Trophoblast cell (in vitro differentiated cells and primary cell): ENCODE measurements at regions not wholly inside any gene's neighbourhood (a gene's known extent, or its start where the extent isn't known, plus 50 kb on each side); places are given as distances from the start of the nearest gene placed in this dataset.

Source experiments
- DNase-seq, 2 donors: peaks; one replicate each; pipeline ENCODE4 v3.0.0-alpha.2; 2016
- H2AFZ ChIP-seq: 2 replicates; pipeline ENCODE4 v1.6.1; 2013; ENCODE audit warnings: low read length, moderate library complexity, mild to moderate bottlenecking; ENCODE audit not compliant: insufficient read depth, poor library complexity
- H2AK5ac ChIP-seq: 2 replicates; pipeline ENCODE4 v1.6.1; 2013; ENCODE audit warnings: mild to moderate bottlenecking, low read length
- H2BK120ac ChIP-seq: 2 replicates; pipeline ENCODE4 v1.6.1; 2013; ENCODE audit warnings: low read length, mild to moderate bottlenecking, moderate library complexity; ENCODE audit not compliant: insufficient read depth, poor library complexity
- H2BK12ac ChIP-seq: 2 replicates; pipeline ENCODE4 v1.6.1; 2013; ENCODE audit warnings: mild to moderate bottlenecking, low read length, moderate library complexity
- H2BK5ac ChIP-seq: 2 replicates; pipeline ENCODE4 v1.6.1; 2013; ENCODE audit warnings: low read length, low read depth, moderate library complexity, mild to moderate bottlenecking; ENCODE audit not compliant: poor library complexity
- H3K14ac ChIP-seq: 2 replicates; pipeline ENCODE4 v1.6.1; 2013; ENCODE audit warnings: mild to moderate bottlenecking, low read length
- H3K18ac ChIP-seq: 2 replicates; pipeline ENCODE4 v1.6.1; 2013; ENCODE audit warnings: mild to moderate bottlenecking, low read length
- H3K23ac ChIP-seq: 2 replicates; pipeline ENCODE4 v1.6.1; 2013; ENCODE audit warnings: low read length
- H3K27ac ChIP-seq: 2 replicates; pipeline ENCODE4 v1.5.1; 2013; ENCODE audit warnings: low read depth, mild to moderate bottlenecking, inconsistent platforms, low read length, moderate library complexity
- H3K27me3 ChIP-seq: 2 replicates; pipeline ENCODE4 v1.6.1; 2013; ENCODE audit warnings: inconsistent platforms, mild to moderate bottlenecking, low read length, moderate library complexity; ENCODE audit not compliant: insufficient read depth
- H3K36me3 ChIP-seq, 2 experiments: 1 replicate in 1 of 2; 2 replicates in 1 of 2; pipeline ENCODE4 v1.6.1; 2013; ENCODE audit warnings: low read length in 2 of 2, mild to moderate bottlenecking in 2 of 2, moderate library complexity in 1 of 2; ENCODE audit not compliant: insufficient read depth in 2 of 2, control insufficient read depth in 1 of 2
- H3K4ac ChIP-seq: 2 replicates; pipeline ENCODE4 v1.6.1; 2013; ENCODE audit warnings: low read depth, mild to moderate bottlenecking, low read length, moderate library complexity
- H3K4me1 ChIP-seq, 2 experiments: 1 replicate in 1 of 2; 2 replicates in 1 of 2; pipeline ENCODE4 v1.6.1; 2013; ENCODE audit warnings: low read length in 2 of 2, mild to moderate bottlenecking in 2 of 2, moderate library complexity in 1 of 2; ENCODE audit not compliant: insufficient read depth in 2 of 2, control insufficient read depth in 1 of 2
- H3K4me2 ChIP-seq: 2 replicates; pipeline ENCODE4 v1.6.1; 2013; ENCODE audit warnings: inconsistent platforms, mild to moderate bottlenecking, low read length, moderate library complexity
- H3K4me3 ChIP-seq: 2 replicates; pipeline ENCODE4 v1.5.1; 2013; ENCODE audit warnings: mild to moderate bottlenecking, low read depth, low read length, inconsistent platforms
- H3K79me1 ChIP-seq: one replicate; pipeline ENCODE4 v1.6.1; 2013; ENCODE audit warnings: low read length
- H3K79me2 ChIP-seq: 2 replicates; pipeline ENCODE4 v1.6.1; 2013; ENCODE audit warnings: low read length, mild to moderate bottlenecking; ENCODE audit not compliant: control insufficient read depth, insufficient read depth, poor library complexity
- H3K9ac ChIP-seq: 2 replicates; pipeline ENCODE4 v1.6.1; 2013; ENCODE audit warnings: mild to moderate bottlenecking, low read length
- H3K9me3 ChIP-seq: 2 replicates; pipeline ENCODE4 v1.6.1; 2013; ENCODE audit warnings: low read depth, mild to moderate bottlenecking, control low read depth, inconsistent platforms, low read length; ENCODE audit not compliant: insufficient read depth
- H4K12ac ChIP-seq: 2 replicates; pipeline ENCODE4 v1.6.1; 2013; ENCODE audit warnings: low read depth, mild to moderate bottlenecking, low read length, moderate library complexity
- H4K8ac ChIP-seq: 2 replicates; pipeline ENCODE4 v1.6.1; 2013; ENCODE audit warnings: low read depth, mild to moderate bottlenecking, low read length, moderate library complexity
- H4K91ac ChIP-seq: one replicate; pipeline ENCODE4 v1.6.1; 2013; ENCODE audit warnings: low read depth, mild to moderate bottlenecking, low read length, moderate library complexity
- WGBS: extraction: QIAGEN DNeasy Blood & Tissue Kit; methylation state at CpG from one replicate; pipeline ENCODE4 v1.1.7; 2013; ENCODE audit warnings: missing lambda C conversion rate; ENCODE audit not compliant: insufficient read length, insufficient coverage; ENCODE audit errors: extremely low coverage; 5-methylcytosine and 5-hydroxymethylcytosine counted together

- Histone ChIP-seq H2AK5ac (no peak overlapping the region), H2BK12ac (no peak overlapping the region), H3K4me1 (no peaks in the 10 kb centered on the region), H4K91ac (no peak overlapping the region), H3K79me1 (no peaks in the 10 kb centered on the region), H3K9ac (no peak overlapping the region), H3K23ac (no peak overlapping the region), H3K79me2 (no peaks in the 10 kb centered on the region), H3K4me3 (no peak overlapping the region), H2AFZ (no peak overlapping the region), H3K36me3 (no peaks in the 10 kb centered on the region), H3K14ac (no peak overlapping the region), H3K4ac (no peak overlapping the region), H2BK120ac (no peak overlapping the region), H3K27ac (no peak overlapping the region), H3K4me2 (no peak overlapping the region), H3K27me3 (no peaks in the 10 kb centered on the region), H4K8ac (no peak overlapping the region), H2BK5ac (no peak overlapping the region), H3K18ac (no peak overlapping the region), H4K12ac (no peak overlapping the region), H3K9me3 (no peaks in the 10 kb centered on the region)
- DNase-seq = no peak
- WGBS = no CpG with 5 or more reads among the region's 4 CpGs
These were observed 85.6 kb upstream of the HIVEP3 start for GRCh38 chr1:42004322-42004721.

GRCh38 chr1:42003433-42003832 lies 84.7 kb upstream of the HIVEP3 start:
- no peak overlapping the region for H2BK120ac ChIP-seq
- no peak overlapping the region for H2BK5ac ChIP-seq
- no peak overlapping the region for H4K12ac ChIP-seq
- no peak overlapping the region for H3K4ac ChIP-seq
- no peak overlapping the region for H3K9ac ChIP-seq
- H2AFZ ChIP-seq = no peak overlapping the region
- H4K91ac ChIP-seq = no peak overlapping the region
- H3K18ac ChIP-seq = no peak overlapping the region
- WGBS = no CpG with 5 or more reads among the region's 5 CpGs
- no peak overlapping the region for H2AK5ac ChIP-seq
- no peak for DNase-seq
- no peaks in the 10 kb centered on the region for H3K79me1 ChIP-seq
- no peak overlapping the region for H3K27ac ChIP-seq
- H2BK12ac ChIP-seq = no peak overlapping the region
- H3K9me3 ChIP-seq = no peaks in the 10 kb centered on the region
- no peaks in the 10 kb centered on the region for H3K4me1 ChIP-seq
- H3K27me3 ChIP-seq = no peaks in the 10 kb centered on the region
- no peak overlapping the region for H3K23ac ChIP-seq
- H4K8ac ChIP-seq = no peak overlapping the region
- H3K79me2 ChIP-seq = no peaks in the 10 kb centered on the region
- H3K4me3 ChIP-seq = no peak overlapping the region
- no peaks in the 10 kb centered on the region for H3K36me3 ChIP-seq
- no peak overlapping the region for H3K14ac ChIP-seq
- no peak overlapping the region for H3K4me2 ChIP-seq

- H4K12ac ChIP-seq = no peak overlapping the region
- no peak overlapping the region for H3K18ac ChIP-seq
- no peak overlapping the region for H3K4me2 ChIP-seq
These were observed 83.5 kb upstream of the HIVEP3 start for GRCh38 chr1:42002220-42002619.

GRCh38 chr1:42000766-42001165 lies 82.0 kb upstream of the HIVEP3 start:
- Histone ChIP-seq H3K79me2 (no peaks in the 10 kb centered on the region), H3K23ac (no peak overlapping the region), H3K27ac (no peak overlapping the region), H2BK120ac (no peak overlapping the region), H2BK12ac (no peak overlapping the region), H3K4me3 (no peak overlapping the region), H3K4me2 (no peak overlapping the region), H3K27me3 (no peaks in the 10 kb centered on the region), H4K91ac (no peak overlapping the region), H3K36me3 (no peaks in the 10 kb centered on the region), H3K4ac (no peak overlapping the region), H3K9ac (no peak overlapping the region), H2BK5ac (no peak overlapping the region), H2AK5ac (no peak overlapping the region), H3K9me3 (no peaks in the 10 kb centered on the region), H3K4me1 (no peaks in the 10 kb centered on the region), H3K14ac (no peak overlapping the region), H2AFZ (no peak overlapping the region), H4K12ac (no peak overlapping the region), H4K8ac (no peak overlapping the region), H3K79me1 (no peaks in the 10 kb centered on the region), H3K18ac (no peak overlapping the region)
- DNase-seq = no peak
- no CpG with 5 or more reads among the region's 3 CpGs for WGBS

More at GRCh38 chr1:42002220-42002619, 83.5 kb upstream of the HIVEP3 start:
- Histone ChIP-seq H3K9me3 (no peaks in the 10 kb centered on the region), H3K27ac (no peak overlapping the region), H3K27me3 (no peaks in the 10 kb centered on the region), H3K79me2 (no peaks in the 10 kb centered on the region), H3K79me1 (no peaks in the 10 kb centered on the region), H4K91ac (no peak overlapping the region), H3K36me3 (no peaks in the 10 kb centered on the region), H2BK12ac (no peak overlapping the region), H3K4ac (no peak overlapping the region), H3K4me1 (no peaks in the 10 kb centered on the region), H2BK120ac (no peak overlapping the region), H4K8ac (no peak overlapping the region), H3K14ac (no peak overlapping the region), H3K4me3 (no peak overlapping the region), H2AK5ac (no peak overlapping the region), H3K23ac (no peak overlapping the region), H3K9ac (no peak overlapping the region), H2BK5ac (no peak overlapping the region), H2AFZ (no peak overlapping the region)
- DNase-seq = no peak
- WGBS = no CpG with 5 or more reads among the region's 4 CpGs
